GM19238 (cell line): ENCODE measurements at regions not wholly inside any gene's neighbourhood (a gene's known extent, or its start where the extent isn't known, plus 50 kb on each side); places are given as distances from the start of the nearest gene placed in this dataset.
"Not testable (repeated sequence)": the region's sequence is repeated elsewhere in the genome, so short reads cannot be mapped to it uniquely, and the experiment has no call there.

Experiments used
- DNase-seq: peaks from one replicate; pipeline ENCODE4 v3.0.0; 2011; ENCODE audit warnings: low spot score; ENCODE audit not compliant: insufficient read length

GRCh38 chr5:74404574-74405508, 235.7 kb downstream of the ENC1 start:
- DNase-seq = no peak

GRCh38 chr5:74403771-74404170, 236.8 kb downstream of the ENC1 start:
- no peak for DNase-seq

- DNase-seq = no peak
Measured at GRCh38 chr5:74402553-74402952, 238.0 kb downstream of the ENC1 start.

GRCh38 chr5:74401946-74402320, 238.6 kb downstream of the ENC1 start:
- DNase-seq = no peak

- DNase-seq = no peak
Measured at GRCh38 chr5:74401281-74401945, 239.1 kb downstream of the ENC1 start.

- no peak for DNase-seq
Measured at GRCh38 chr5:74400067-74400466, 240.5 kb downstream of the ENC1 start.

GRCh38 chr5:74396913-74397622, 243.5 kb downstream of the ENC1 start:
- no peak for DNase-seq

- DNase-seq = no peak
Measured at GRCh38 chr5:74394916-74395880, 245.3 kb downstream of the ENC1 start.

GRCh38 chr5:74394528-74394915, 246.0 kb downstream of the ENC1 start:
- DNase-seq = no peak

- DNase-seq = no peak
Measured at GRCh38 chr5:74393943-74394342, 246.6 kb downstream of the ENC1 start.

- no peak for DNase-seq
Measured at GRCh38 chr5:74392711-74393351, 247.7 kb downstream of the ENC1 start.

- DNase-seq = no peak
Measured at GRCh38 chr5:74391410-74391809, 249.1 kb downstream of the ENC1 start.

GRCh38 chr5:74390822-74391221, 249.7 kb downstream of the ENC1 start:
- DNase-seq = no peak

- no peak for DNase-seq
Measured at GRCh38 chr5:74390306-74390637, 250.3 kb downstream of the ENC1 start.

- DNase-seq = no peak
Measured at GRCh38 chr5:74389531-74390305, 250.8 kb downstream of the ENC1 start.

- not testable (repeated sequence) for DNase-seq
Measured at GRCh38 chr5:74388411-74388810, 252.1 kb downstream of the ENC1 start.

- no peak for DNase-seq
Measured at GRCh38 chr5:74386571-74387334, 253.8 kb downstream of the ENC1 start.

GRCh38 chr5:74384851-74385250, 255.7 kb downstream of the ENC1 start:
- DNase-seq = no peak

- no peak for DNase-seq
Measured at GRCh38 chr5:74382987-74383593, 257.4 kb downstream of the ENC1 start.
